MM.1S (cell line): ENCODE measurements at regions not wholly inside any gene's neighbourhood (a gene's known extent, or its start where the extent isn't known, plus 50 kb on each side); places are given as distances from the start of the nearest gene placed in this dataset.

Experiments used
- DNase-seq: peaks from one replicate; pipeline ENCODE4 v3.0.0-alpha.2; 2015
- H2AFZ ChIP-seq: fragments of 300-600 bp; sonication (generic); 2 replicates; pipeline ENCODE4 v1.6.0; 2016; ENCODE audit warnings: antibody characterized with exemption, low read length
- H3F3A ChIP-seq: fragments of 300-600 bp; sonication (generic); 2 replicates; pipeline ENCODE4 v1.6.1; 2016; ENCODE audit warnings: mild to moderate bottlenecking, antibody characterized with exemption, low read length, moderate library complexity, mixed read lengths; ENCODE audit not compliant: insufficient read depth
- H3K27ac ChIP-seq: fragments of 300-600 bp; sonication (generic); 2 replicates; pipeline ENCODE4 v1.5.1; 2016; ENCODE audit warnings: mild to moderate bottlenecking, low read length
- H3K27me3 ChIP-seq: fragments of 300-600 bp; sonication (generic); replicated peaks from 2 replicates; pipeline ENCODE4 v1.6.0; 2016; ENCODE audit warnings: low read length; ENCODE audit not compliant: insufficient read depth
- H3K36me3 ChIP-seq: fragments of 300-600 bp; sonication (generic); replicated peaks from 2 replicates; pipeline ENCODE4 v1.6.1; 2016; ENCODE audit warnings: mild to moderate bottlenecking, low read length, mixed read lengths; ENCODE audit not compliant: insufficient read depth
- H3K4me1 ChIP-seq: fragments of 300-600 bp; sonication (generic); 2 replicates; pipeline ENCODE4 v1.6.1; 2016; ENCODE audit warnings: low read length, mixed read lengths
- H3K4me2 ChIP-seq: fragments of 300-600 bp; sonication (generic); 2 replicates; pipeline ENCODE4 v1.6.0; 2016; ENCODE audit warnings: low read depth, low read length
- H3K4me3 ChIP-seq: fragments of 300-600 bp; sonication (generic); 2 replicates; pipeline ENCODE4 v1.5.1; 2016; ENCODE audit warnings: low read length, mixed read lengths
- H3K79me2 ChIP-seq: fragments of 300-600 bp; sonication (generic); 2 replicates; pipeline ENCODE4 v1.6.1; 2016; ENCODE audit warnings: mixed run types, low read length, mixed read lengths
- H3K9ac ChIP-seq: fragments of 300-600 bp; sonication (generic); 2 replicates; pipeline ENCODE4 v1.6.1; 2016; ENCODE audit warnings: low read length, mixed read lengths
- H3K9me2 ChIP-seq: fragments of 300-600 bp; sonication (generic); replicated peaks from 2 replicates; pipeline ENCODE4 v1.6.1; 2016; ENCODE audit warnings: mild to moderate bottlenecking, low read length, mixed read lengths; ENCODE audit not compliant: insufficient read depth
- H3K9me3 ChIP-seq: fragments of 300-600 bp; sonication (generic); replicated peaks from 2 replicates; pipeline ENCODE4 v1.6.1; 2016; ENCODE audit warnings: mild to moderate bottlenecking, low read length, mixed read lengths; ENCODE audit not compliant: insufficient read depth
- H4K20me1 ChIP-seq: fragments of 300-600 bp; sonication (generic); 2 replicates; pipeline ENCODE4 v1.6.1; 2016; ENCODE audit warnings: mild to moderate bottlenecking, low read length, moderate library complexity, mixed read lengths; ENCODE audit not compliant: insufficient read depth
- CTCF ChIP-seq: fragments of 300-600 bp; sonication (generic); IDR thresholded peaks from 2 replicates; pipeline ENCODE4 v1.5.1; 2016; ENCODE audit warnings: antibody characterized with exemption, low read length, mixed read lengths
- EZH2 ChIP-seq: fragments of 300-600 bp; sonication (generic); optimal IDR thresholded peaks from 2 replicates; pipeline ENCODE3; 2017; ENCODE audit warnings: low read depth, mild to moderate bottlenecking, antibody characterized with exemption, low read length, mixed read lengths
- EZH2phosphoT487 ChIP-seq: fragments of 300-600 bp; sonication (generic); IDR thresholded peaks from 2 replicates; pipeline ENCODE4 v1.6.1; 2018; ENCODE audit warnings: antibody characterized with exemption, low read length

GRCh38 chr3:63116922-63117321 lies 161.2 kb upstream of the SYNPR start:
- TF ChIP-seq EZH2 (no peak), CTCF (no peak), EZH2phosphoT487 (no peak)
- no peak for DNase-seq
- Histone ChIP-seq H3K4me2 (no peak overlapping the region), H3F3A (no peaks in the 10 kb centered on the region), H3K27ac (no peak overlapping the region), H3K79me2 (no peaks in the 10 kb centered on the region), H2AFZ (no peak overlapping the region), H3K27me3 (no peaks in the 10 kb centered on the region), H3K9me3 (no peaks in the 10 kb centered on the region), H3K4me1 (no peaks in the 10 kb centered on the region), H3K36me3 (no peaks in the 10 kb centered on the region), H3K9me2 (no peaks in the 10 kb centered on the region), H3K9ac (no peak overlapping the region), H4K20me1 (no peaks in the 10 kb centered on the region), H3K4me3 (no peak overlapping the region)

- no peak overlapping the region for H2AFZ ChIP-seq
- H3K9ac ChIP-seq = no peak overlapping the region
- no peaks in the 10 kb centered on the region for H3K79me2 ChIP-seq
- no peaks in the 10 kb centered on the region for H3K27me3 ChIP-seq
- DNase-seq = no peak
- no peak overlapping the region for H3K4me2 ChIP-seq
- no peak overlapping the region for H3K4me3 ChIP-seq
- H3K4me1 ChIP-seq = no peaks in the 10 kb centered on the region
- H4K20me1 ChIP-seq = no peaks in the 10 kb centered on the region
- H3K36me3 ChIP-seq = no peaks in the 10 kb centered on the region
- no peak overlapping the region for H3K27ac ChIP-seq
- H3F3A ChIP-seq = no peaks in the 10 kb centered on the region
- no peaks in the 10 kb centered on the region for H3K9me3 ChIP-seq
- H3K9me2 ChIP-seq = no peaks in the 10 kb centered on the region
- TF ChIP-seq EZH2 (no peak), EZH2phosphoT487 (no peak), CTCF (no peak)
These were observed 154.0 kb upstream of the SYNPR start for GRCh38 chr3:63124090-63124489.

- Histone ChIP-seq H3K79me2 (no peaks in the 10 kb centered on the region), H3K27ac (no peak overlapping the region), H3K36me3 (no peaks in the 10 kb centered on the region), H3K4me2 (no peak overlapping the region), H3K4me3 (no peak overlapping the region), H3F3A (no peaks in the 10 kb centered on the region), H3K4me1 (no peaks in the 10 kb centered on the region), H3K9me2 (no peaks in the 10 kb centered on the region), H3K27me3 (no peaks in the 10 kb centered on the region), H3K9me3 (no peaks in the 10 kb centered on the region), H2AFZ (no peak overlapping the region), H4K20me1 (no peaks in the 10 kb centered on the region), H3K9ac (no peak overlapping the region)
- TF ChIP-seq EZH2 (no peak), EZH2phosphoT487 (no peak), CTCF (no peak)
- DNase-seq = no peak
These were observed 151.6 kb upstream of the SYNPR start for GRCh38 chr3:63126530-63126929.
